ENCODE measurements at regions not wholly inside any gene's neighbourhood (a gene's known extent, or its start where the extent isn't known, plus 50 kb on each side); places are given as distances from the start of the nearest gene placed in this dataset.
"Not testable (repeated sequence)": the region's sequence is repeated elsewhere in the genome, so short reads cannot be mapped to it uniquely, and the experiment has no call there.

GRCh38 chr6:167229586-167229985, 61.5 kb upstream of the UNC93A start:
- no peak for DNase-seq (ENCODE audit: low read depth)

GRCh38 chr6:167230288-167230687, 60.8 kb upstream of the UNC93A start:
- DNase-seq (ENCODE audit: low read depth) = no peak

- no peak for DNase-seq (ENCODE audit: low read depth)
Measured at GRCh38 chr6:167232356-167232755, 58.8 kb upstream of the UNC93A start.

- no peak for DNase-seq (ENCODE audit: low read depth)
Measured at GRCh38 chr6:167233490-167233889, 57.6 kb upstream of the UNC93A start.

GRCh38 chr6:167234576-167234975, 56.5 kb upstream of the UNC93A start:
- DNase-seq (ENCODE audit: low read depth) = not testable (repeated sequence)

GRCh38 chr6:167235005-167235404, 56.1 kb upstream of the UNC93A start:
- no peak for DNase-seq (ENCODE audit: low read depth)

- DNase-seq (ENCODE audit: low read depth) = no peak
Measured at GRCh38 chr6:167235421-167236238, 55.5 kb upstream of the UNC93A start.

- no peak for DNase-seq (ENCODE audit: low read depth)
Measured at GRCh38 chr6:167236239-167236571, 54.9 kb upstream of the UNC93A start.

GRCh38 chr6:167237438-167238145, 53.5 kb upstream of the UNC93A start:
- no peak for DNase-seq (ENCODE audit: low read depth)

GRCh38 chr6:167238146-167238693, 52.9 kb upstream of the UNC93A start:
- no peak for DNase-seq (ENCODE audit: low read depth)

GRCh38 chr6:167238694-167239467, 52.2 kb upstream of the UNC93A start:
- no peak for DNase-seq (ENCODE audit: low read depth)

- DNase-seq (ENCODE audit: low read depth) = not testable (repeated sequence)
Measured at GRCh38 chr6:167239470-167239869, 51.6 kb upstream of the UNC93A start.

- DNase-seq (ENCODE audit: low read depth) = no peak
Measured at GRCh38 chr6:167240034-167240541, 51.0 kb upstream of the UNC93A start.
